PFSK-1 (cell line): ENCODE measurements at regions not wholly inside any gene's neighbourhood (a gene's known extent, or its start where the extent isn't known, plus 50 kb on each side); places are given as distances from the start of the nearest gene placed in this dataset.

Experiments used
- POLR2AphosphoS5 ChIP-seq: IDR thresholded peaks from 2 replicates; pipeline ENCODE4 v1.6.1; 2012; ENCODE audit warnings: low read depth, mild to moderate bottlenecking, control low read depth, low read length, moderate library complexity
- SIN3A ChIP-seq: IDR thresholded peaks from 2 replicates; pipeline ENCODE4 v1.6.1; 2012; ENCODE audit warnings: mild to moderate bottlenecking, low read length, moderate library complexity, borderline replicate concordance; ENCODE audit not compliant: insufficient read depth
- TAF1 ChIP-seq: IDR thresholded peaks from 2 replicates; pipeline ENCODE4 v1.6.1; 2012; ENCODE audit warnings: low read length, control low read depth, borderline replicate concordance; ENCODE audit not compliant: insufficient read depth
- TF ChIP-seq, protein P1 (sequence below), 2 experiments: IDR thresholded peaks; 2 replicates each; pipeline versions ENCODE4 v1.6.1 to v1.8.0; 2011 to 2012; ENCODE audit warnings: low read depth in 2 of 2, low read length in 2 of 2, control low read depth in 1 of 2, inconsistent platforms in 1 of 2, mild to moderate bottlenecking in 1 of 2, moderate library complexity in 1 of 2; ENCODE audit not compliant: insufficient read depth in 1 of 2

DNA sequence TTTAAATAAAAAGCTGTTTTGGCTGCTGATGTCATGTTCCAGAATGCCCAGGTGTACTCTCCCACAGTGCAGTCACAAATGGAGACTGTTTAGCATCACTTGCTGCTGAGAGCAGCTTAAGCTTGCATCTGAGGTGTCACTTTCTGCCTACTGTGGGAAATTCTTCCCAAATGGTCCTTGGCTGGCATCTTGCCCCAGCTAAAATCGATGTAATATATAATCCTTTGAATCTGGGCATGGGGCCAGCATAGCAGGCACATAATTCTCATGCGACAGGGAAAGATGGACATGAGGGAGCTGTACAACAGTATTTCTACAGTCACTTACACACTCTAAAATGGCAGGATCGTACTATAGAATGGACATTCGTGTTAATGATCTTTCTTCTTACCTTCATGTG, 144.3 kb downstream of the MACIR start:
- TF ChIP-seq POLR2AphosphoS5 (no peak), SIN3A (no peak), TAF1 (no peak)
- TF ChIP-seq, protein P1, sequence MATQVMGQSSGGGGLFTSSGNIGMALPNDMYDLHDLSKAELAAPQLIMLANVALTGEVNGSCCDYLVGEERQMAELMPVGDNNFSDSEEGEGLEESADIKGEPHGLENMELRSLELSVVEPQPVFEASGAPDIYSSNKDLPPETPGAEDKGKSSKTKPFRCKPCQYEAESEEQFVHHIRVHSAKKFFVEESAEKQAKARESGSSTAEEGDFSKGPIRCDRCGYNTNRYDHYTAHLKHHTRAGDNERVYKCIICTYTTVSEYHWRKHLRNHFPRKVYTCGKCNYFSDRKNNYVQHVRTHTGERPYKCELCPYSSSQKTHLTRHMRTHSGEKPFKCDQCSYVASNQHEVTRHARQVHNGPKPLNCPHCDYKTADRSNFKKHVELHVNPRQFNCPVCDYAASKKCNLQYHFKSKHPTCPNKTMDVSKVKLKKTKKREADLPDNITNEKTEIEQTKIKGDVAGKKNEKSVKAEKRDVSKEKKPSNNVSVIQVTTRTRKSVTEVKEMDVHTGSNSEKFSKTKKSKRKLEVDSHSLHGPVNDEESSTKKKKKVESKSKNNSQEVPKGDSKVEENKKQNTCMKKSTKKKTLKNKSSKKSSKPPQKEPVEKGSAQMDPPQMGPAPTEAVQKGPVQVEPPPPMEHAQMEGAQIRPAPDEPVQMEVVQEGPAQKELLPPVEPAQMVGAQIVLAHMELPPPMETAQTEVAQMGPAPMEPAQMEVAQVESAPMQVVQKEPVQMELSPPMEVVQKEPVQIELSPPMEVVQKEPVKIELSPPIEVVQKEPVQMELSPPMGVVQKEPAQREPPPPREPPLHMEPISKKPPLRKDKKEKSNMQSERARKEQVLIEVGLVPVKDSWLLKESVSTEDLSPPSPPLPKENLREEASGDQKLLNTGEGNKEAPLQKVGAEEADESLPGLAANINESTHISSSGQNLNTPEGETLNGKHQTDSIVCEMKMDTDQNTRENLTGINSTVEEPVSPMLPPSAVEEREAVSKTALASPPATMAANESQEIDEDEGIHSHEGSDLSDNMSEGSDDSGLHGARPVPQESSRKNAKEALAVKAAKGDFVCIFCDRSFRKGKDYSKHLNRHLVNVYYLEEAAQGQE (IDR thresholded peaks at IDR 0.05; ENCODE audit: insufficient read depth in 1 of 2, low read depth in 2 of 2, low read length in 2 of 2), result no peak
